ENCODE measurements at regions not wholly inside any gene's neighbourhood (a gene's known extent, or its start where the extent isn't known, plus 50 kb on each side); places are given as distances from the start of the nearest gene placed in this dataset.
"Not testable (repeated sequence)": the region's sequence is repeated elsewhere in the genome, so short reads cannot be mapped to it uniquely, and the experiment has no call there.

GRCh38 chr4:9096330-9096729, 73.9 kb upstream of the FAM90A26 start:
- WGBS (ENCODE audit: insufficient coverage, low coverage, missing lambda C conversion rate) = no CpG with 5 or more reads among the region's 5 CpGs
- H3K36me3 ChIP-seq (ENCODE audit: control insufficient read depth, insufficient read depth, low read length); BruUV-seq (replicated peaks); ATAC-seq; H3K79me2 ChIP-seq (ENCODE audit: control insufficient read depth, insufficient read depth, low read length); H3K9ac ChIP-seq (ENCODE audit: insufficient read depth in 1 of 2, low read depth in 2 of 2, low read length in 2 of 2); in situ Hi-C loops (cut with MboI); FAIRE-seq; H3K4me3 ChIP-seq; H3K9me1 ChIP-seq (ENCODE audit: control insufficient read depth, insufficient read depth, low read length); intact Hi-C loops (cut with micrococcal nuclease); H3K4me2 ChIP-seq (ENCODE audit: insufficient read depth, low read length); H2AFZ ChIP-seq (ENCODE audit: low read depth, low read length); H3K27ac ChIP-seq (ENCODE audit: extremely low read depth, low read depth, low read length); H3K4me1 ChIP-seq (replicated peaks in 1 of 2; ENCODE audit: control insufficient read depth in 2 of 2, insufficient read depth in 2 of 2, low read length in 2 of 2); H3K27me3 ChIP-seq (ENCODE audit: control insufficient read depth in 2 of 2, insufficient read depth in 2 of 2, low read length in 2 of 2); DNase-seq (ENCODE audit: extremely low read depth in 1 of 4, low spot score in 3 of 4); H3K9me3 ChIP-seq (replicated peaks; ENCODE audit: control insufficient read depth, insufficient read depth, low read depth, low read length); POLR2A ChIA-PET; CTCF ChIA-PET (ENCODE audit: low intra/inter-chr PET ratio); H4K20me1 ChIP-seq (replicated peaks; ENCODE audit: control insufficient read depth, insufficient read depth, low read length): not testable (repeated sequence)

- H3K4me1 ChIP-seq (replicated peaks in 1 of 2; ENCODE audit: control insufficient read depth in 2 of 2, insufficient read depth in 2 of 2, low read length in 2 of 2); DNase-seq (ENCODE audit: extremely low read depth in 1 of 4, low spot score in 3 of 4); H4K20me1 ChIP-seq (replicated peaks; ENCODE audit: control insufficient read depth, insufficient read depth, low read length); H3K4me2 ChIP-seq (ENCODE audit: insufficient read depth, low read length); CTCF ChIA-PET (ENCODE audit: low intra/inter-chr PET ratio); ATAC-seq; H3K9me1 ChIP-seq (ENCODE audit: control insufficient read depth, insufficient read depth, low read length); H3K36me3 ChIP-seq (ENCODE audit: control insufficient read depth, insufficient read depth, low read length); H3K4me3 ChIP-seq; BruUV-seq (replicated peaks); in situ Hi-C loops (cut with MboI); H3K9ac ChIP-seq (ENCODE audit: insufficient read depth in 1 of 2, low read depth in 2 of 2, low read length in 2 of 2); H3K27me3 ChIP-seq (ENCODE audit: control insufficient read depth in 2 of 2, insufficient read depth in 2 of 2, low read length in 2 of 2); intact Hi-C loops (cut with micrococcal nuclease); H3K9me3 ChIP-seq (replicated peaks; ENCODE audit: control insufficient read depth, insufficient read depth, low read depth, low read length); H3K27ac ChIP-seq (ENCODE audit: extremely low read depth, low read depth, low read length); H2AFZ ChIP-seq (ENCODE audit: low read depth, low read length); H3K79me2 ChIP-seq (ENCODE audit: control insufficient read depth, insufficient read depth, low read length); FAIRE-seq: not testable (repeated sequence)
- WGBS (ENCODE audit: insufficient coverage, low coverage, missing lambda C conversion rate) = under 1% methylated on average over 15 of the region's 15 CpGs
- POLR2A ChIA-PET = interaction anchor here (0.9 kb wide), 1 partner anchor 10 kb away, joined by 3 read pairs; no protein-coding TSS in a partner anchor
These were observed 91.4 kb upstream of the FAM90A26 start for GRCh38 chr4:9078796-9079195.

- FAIRE-seq; POLR2A ChIA-PET; H3K9me1 ChIP-seq (ENCODE audit: control insufficient read depth, insufficient read depth, low read length); intact Hi-C loops (cut with micrococcal nuclease); CTCF ChIA-PET (ENCODE audit: low intra/inter-chr PET ratio); H3K79me2 ChIP-seq (ENCODE audit: control insufficient read depth, insufficient read depth, low read length); DNase-seq (ENCODE audit: extremely low read depth in 1 of 4, low spot score in 3 of 4); H3K27ac ChIP-seq (ENCODE audit: extremely low read depth, low read depth, low read length); H2AFZ ChIP-seq (ENCODE audit: low read depth, low read length); H3K4me2 ChIP-seq (ENCODE audit: insufficient read depth, low read length); BruUV-seq (replicated peaks); H4K20me1 ChIP-seq (replicated peaks; ENCODE audit: control insufficient read depth, insufficient read depth, low read length); in situ Hi-C loops (cut with MboI); H3K36me3 ChIP-seq (ENCODE audit: control insufficient read depth, insufficient read depth, low read length); H3K27me3 ChIP-seq (ENCODE audit: control insufficient read depth in 2 of 2, insufficient read depth in 2 of 2, low read length in 2 of 2); H3K4me3 ChIP-seq; H3K4me1 ChIP-seq (replicated peaks in 1 of 2; ENCODE audit: control insufficient read depth in 2 of 2, insufficient read depth in 2 of 2, low read length in 2 of 2); H3K9ac ChIP-seq (ENCODE audit: insufficient read depth in 1 of 2, low read depth in 2 of 2, low read length in 2 of 2); H3K9me3 ChIP-seq (replicated peaks; ENCODE audit: control insufficient read depth, insufficient read depth, low read depth, low read length); ATAC-seq: not testable (repeated sequence)
- WGBS (ENCODE audit: insufficient coverage, low coverage, missing lambda C conversion rate) = 0% methylated on average over 3 of the region's 3 CpGs
These were observed 93.2 kb upstream of the FAM90A26 start for GRCh38 chr4:9076974-9077373.

DNA sequence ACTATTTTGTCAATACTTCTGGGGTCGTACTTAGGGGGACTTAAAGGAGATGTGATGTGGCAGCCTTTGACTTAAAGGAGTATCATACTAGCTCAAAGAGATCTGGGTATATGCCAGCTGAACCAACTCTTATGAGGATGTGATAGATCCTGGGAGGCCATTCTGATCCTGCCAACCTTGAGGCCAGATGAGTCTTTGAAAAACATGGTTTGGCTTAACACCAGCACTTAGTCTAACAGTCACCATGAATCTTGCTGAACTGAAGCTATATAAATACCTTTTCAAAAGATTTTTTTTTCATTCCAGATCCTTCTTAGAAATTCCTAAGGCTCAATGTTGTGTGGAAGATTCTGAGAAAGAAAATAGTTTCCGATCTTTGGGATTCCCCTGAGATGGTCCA, 93.7 kb upstream of the FAM90A26 start:
- FAIRE-seq; H3K27ac ChIP-seq (ENCODE audit: extremely low read depth, low read depth, low read length); H3K9me1 ChIP-seq (ENCODE audit: control insufficient read depth, insufficient read depth, low read length); H3K9ac ChIP-seq (ENCODE audit: insufficient read depth in 1 of 2, low read depth in 2 of 2, low read length in 2 of 2); DNase-seq (ENCODE audit: extremely low read depth in 1 of 4, low spot score in 3 of 4); ATAC-seq; BruUV-seq (replicated peaks); CTCF ChIA-PET (ENCODE audit: low intra/inter-chr PET ratio); H3K4me2 ChIP-seq (ENCODE audit: insufficient read depth, low read length); H3K4me3 ChIP-seq; in situ Hi-C loops (cut with MboI); intact Hi-C loops (cut with micrococcal nuclease); H3K36me3 ChIP-seq (ENCODE audit: control insufficient read depth, insufficient read depth, low read length); H3K4me1 ChIP-seq (replicated peaks in 1 of 2; ENCODE audit: control insufficient read depth in 2 of 2, insufficient read depth in 2 of 2, low read length in 2 of 2); H2AFZ ChIP-seq (ENCODE audit: low read depth, low read length); H3K79me2 ChIP-seq (ENCODE audit: control insufficient read depth, insufficient read depth, low read length); POLR2A ChIA-PET; H3K27me3 ChIP-seq (ENCODE audit: control insufficient read depth in 2 of 2, insufficient read depth in 2 of 2, low read length in 2 of 2); H4K20me1 ChIP-seq (replicated peaks; ENCODE audit: control insufficient read depth, insufficient read depth, low read length); H3K9me3 ChIP-seq (replicated peaks; ENCODE audit: control insufficient read depth, insufficient read depth, low read depth, low read length): not testable (repeated sequence)
- WGBS (ENCODE audit: insufficient coverage, low coverage, missing lambda C conversion rate) = 0% methylated on average over 1 of the region's 2 CpGs

Data from K562 (cell line).